ENCODE measurements at regions not wholly inside any gene's neighbourhood (a gene's known extent, or its start where the extent isn't known, plus 50 kb on each side); places are given as distances from the start of the nearest gene placed in this dataset.

DNA sequence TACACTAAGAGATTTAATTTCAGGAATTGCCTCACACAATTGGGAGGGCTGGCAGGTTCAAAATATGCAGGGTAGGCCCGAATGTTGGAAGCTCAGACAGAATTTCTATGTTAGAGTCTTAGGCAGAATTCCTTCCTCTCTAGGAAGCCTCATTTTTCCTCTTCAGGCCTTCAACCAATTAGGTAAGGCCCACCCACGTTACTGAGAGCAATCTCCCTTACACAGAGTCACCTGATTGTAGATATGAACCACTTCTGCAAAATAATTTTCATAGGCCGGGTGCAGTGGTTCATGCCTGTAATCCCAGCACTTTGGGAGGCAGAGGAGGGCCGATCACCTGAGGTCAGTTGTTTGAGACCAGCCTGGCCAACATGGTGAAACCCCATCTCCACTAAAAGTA, 50.2 kb upstream of the HIVEP1 start:
- peaks cover 0 to 1% (median 0%) of the 10 kb centered on the region in 3 donors for H3K9me3 ChIP-seq
- no peaks in the 10 kb centered on the region for H3K4me1 ChIP-seq
- no peak for DNase-seq
- no peak for TF ChIP-seq POLR2A (IDR thresholded peaks at IDR 0.05)
- TF ChIP-seq, protein P1, sequence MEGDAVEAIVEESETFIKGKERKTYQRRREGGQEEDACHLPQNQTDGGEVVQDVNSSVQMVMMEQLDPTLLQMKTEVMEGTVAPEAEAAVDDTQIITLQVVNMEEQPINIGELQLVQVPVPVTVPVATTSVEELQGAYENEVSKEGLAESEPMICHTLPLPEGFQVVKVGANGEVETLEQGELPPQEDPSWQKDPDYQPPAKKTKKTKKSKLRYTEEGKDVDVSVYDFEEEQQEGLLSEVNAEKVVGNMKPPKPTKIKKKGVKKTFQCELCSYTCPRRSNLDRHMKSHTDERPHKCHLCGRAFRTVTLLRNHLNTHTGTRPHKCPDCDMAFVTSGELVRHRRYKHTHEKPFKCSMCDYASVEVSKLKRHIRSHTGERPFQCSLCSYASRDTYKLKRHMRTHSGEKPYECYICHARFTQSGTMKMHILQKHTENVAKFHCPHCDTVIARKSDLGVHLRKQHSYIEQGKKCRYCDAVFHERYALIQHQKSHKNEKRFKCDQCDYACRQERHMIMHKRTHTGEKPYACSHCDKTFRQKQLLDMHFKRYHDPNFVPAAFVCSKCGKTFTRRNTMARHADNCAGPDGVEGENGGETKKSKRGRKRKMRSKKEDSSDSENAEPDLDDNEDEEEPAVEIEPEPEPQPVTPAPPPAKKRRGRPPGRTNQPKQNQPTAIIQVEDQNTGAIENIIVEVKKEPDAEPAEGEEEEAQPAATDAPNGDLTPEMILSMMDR (IDR thresholded peaks at IDR 0.05) = no peak
- intact Hi-C loops (cut with DNase I) = no loop called here
- H3K27ac ChIP-seq = no peak overlapping the region
- no peak overlapping the region for H3K4me3 ChIP-seq
- no peaks in the 10 kb centered on the region for H3K36me3 ChIP-seq
- H3K27me3 ChIP-seq = no peaks in the 10 kb centered on the region
- WGBS, 2 donors = 81 to 84% methylated on average over 4 of the region's 4 CpGs

DNA sequence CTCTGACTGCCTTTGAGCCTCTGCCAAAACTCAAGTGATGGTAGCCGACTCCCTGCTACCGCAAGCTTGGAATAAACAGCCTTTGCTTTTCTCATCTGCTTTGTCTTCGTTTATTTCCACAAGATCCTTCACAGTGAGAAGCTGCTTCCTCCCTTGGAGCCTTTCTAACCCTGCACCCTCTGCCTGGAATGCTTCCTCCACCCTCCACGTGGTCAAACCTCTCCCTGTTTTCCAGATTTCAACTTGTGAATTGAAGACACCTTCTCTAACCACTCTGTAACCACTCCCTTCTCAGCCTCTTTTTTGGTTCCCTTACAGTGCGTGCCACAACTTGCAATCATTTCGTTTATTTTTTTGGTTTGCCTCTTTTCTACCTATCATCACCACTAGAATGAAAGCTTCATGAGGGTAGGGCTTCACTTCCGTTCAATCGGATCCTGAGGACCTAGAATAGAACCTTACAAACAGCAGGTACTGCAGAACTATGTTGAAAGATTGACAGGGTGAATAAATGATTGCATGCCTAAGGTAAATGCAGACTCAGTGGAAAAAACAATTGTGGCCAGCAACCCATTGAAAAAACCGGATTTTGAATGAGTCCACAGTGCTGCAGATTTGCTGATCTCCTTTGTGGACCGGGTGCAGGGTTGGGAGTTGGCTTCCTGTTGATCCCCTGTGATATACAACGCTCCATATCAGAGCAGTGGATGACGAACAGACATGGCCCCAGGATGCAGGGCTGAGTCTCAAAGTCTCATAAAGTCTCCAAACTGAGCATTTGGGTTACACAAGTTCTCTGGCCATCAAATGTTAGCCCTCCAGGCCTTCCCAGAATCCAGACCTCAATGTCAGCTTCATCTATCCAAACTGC, 51.0 kb upstream of the HIVEP1 start:
- WGBS, 2 donors = 68 to 74% methylated on average over 12 of the region's 12 CpGs
- H3K27me3 ChIP-seq = no peaks in the 10 kb centered on the region
- intact Hi-C loops (cut with DNase I) = no loop called here

DNA sequence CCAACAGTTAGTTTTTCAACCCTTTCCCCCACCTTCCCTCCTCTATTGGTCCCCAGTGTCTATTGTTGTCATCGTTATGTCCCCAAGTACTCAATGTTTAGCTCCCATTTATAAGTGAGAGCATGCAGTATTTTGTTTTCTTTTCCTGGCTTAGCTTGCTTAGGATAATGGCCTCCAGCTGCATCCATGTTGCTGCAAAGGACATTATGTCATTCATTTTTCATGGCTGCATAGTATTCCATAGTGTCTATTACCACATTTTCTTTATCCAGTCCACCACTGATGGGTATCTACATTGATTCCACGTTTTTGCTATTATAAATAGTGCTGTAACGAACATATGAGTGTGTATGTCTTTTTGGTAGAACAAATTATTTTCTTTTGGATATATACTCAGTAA, 55.3 kb upstream of the HIVEP1 start:
- peaks cover 0 to 5% (median 0%) of the 10 kb centered on the region in 3 donors for H3K9me3 ChIP-seq
- H3K36me3 ChIP-seq = no peaks in the 10 kb centered on the region
- no peaks in the 10 kb centered on the region for H3K4me1 ChIP-seq
- H3K27me3 ChIP-seq = no peaks in the 10 kb centered on the region
- DNase-seq = no peak
- 67 to 70% methylated on average over 3 of the region's 3 CpGs for WGBS, 2 donors
- intact Hi-C loops (cut with DNase I) = no loop called here
- no peak overlapping the region for H3K27ac ChIP-seq
- no peak overlapping the region for H3K4me3 ChIP-seq
- TF ChIP-seq, protein P1 (IDR thresholded peaks at IDR 0.05) = no peak
- no peak for TF ChIP-seq POLR2A (IDR thresholded peaks at IDR 0.05)

More for the DNA sequence above, 51.0 kb upstream of the HIVEP1 start:
- TF ChIP-seq, protein P1 (IDR thresholded peaks at IDR 0.05) = no peak
- no peak for TF ChIP-seq POLR2A (IDR thresholded peaks at IDR 0.05)
- H3K36me3 ChIP-seq = no peaks in the 10 kb centered on the region
- no peak for DNase-seq
- no peak overlapping the region for H3K4me3 ChIP-seq
- H3K27ac ChIP-seq = no peak overlapping the region
- no peaks in the 10 kb centered on the region for H3K4me1 ChIP-seq
- peaks cover 0 to 5% (median 0%) of the 10 kb centered on the region in 3 donors for H3K9me3 ChIP-seq

GRCh38 chr6:11953641-11954040, 58.5 kb upstream of the HIVEP1 start:
- Histone ChIP-seq H3K27ac (no peak overlapping the region), H3K4me3 (no peak overlapping the region), H3K27me3 (no peaks in the 10 kb centered on the region), H3K36me3 (no peaks in the 10 kb centered on the region), H3K4me1 (peaks cover 0 to 19% (median 11%) of the 10 kb centered on the region in 3 donors), H3K9me3 (peaks cover 0 to 5% (median 0%) of the 10 kb centered on the region in 3 donors)
- intact Hi-C loops (cut with DNase I) = no loop called here
- WGBS, 2 donors = 64 to 80% methylated on average over 2 of the region's 2 CpGs
- no peak for DNase-seq
- TF ChIP-seq, protein P1 (IDR thresholded peaks at IDR 0.05) = no peak
- TF ChIP-seq POLR2A (IDR thresholded peaks at IDR 0.05) = no peak

DNA sequence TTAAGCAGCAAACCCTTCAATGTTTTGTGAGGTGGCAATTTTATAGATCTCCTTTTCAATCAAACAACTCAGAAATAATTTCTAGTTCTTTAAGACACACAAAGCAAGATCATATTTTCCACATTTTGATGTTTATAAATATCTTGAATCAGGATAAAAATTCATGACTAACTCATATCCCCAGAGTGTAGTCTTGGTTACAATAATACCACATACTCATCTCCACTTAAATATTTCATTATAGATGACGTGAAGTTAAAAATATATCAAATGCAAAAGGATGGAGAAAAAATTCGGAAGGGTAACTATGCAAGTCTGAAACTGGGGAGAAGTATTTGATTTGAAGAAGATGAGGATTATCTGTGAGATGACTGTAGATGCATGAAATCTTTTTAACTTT, 59.8 kb upstream of the HIVEP1 start:
- TF ChIP-seq, protein P1 (IDR thresholded peaks at IDR 0.05) = no peak
- TF ChIP-seq POLR2A (IDR thresholded peaks at IDR 0.05) = no peak
- no peak overlapping the region for H3K4me3 ChIP-seq
- intact Hi-C loops (cut with DNase I) = no loop called here
- WGBS, 2 donors = 85% methylated on average over 2 of the region's 2 CpGs
- peaks cover 0 to 19% (median 11%) of the 10 kb centered on the region in 3 donors for H3K4me1 ChIP-seq
- DNase-seq = no peak
- H3K27ac ChIP-seq = no peak overlapping the region
- no peaks in the 10 kb centered on the region for H3K36me3 ChIP-seq
- peaks cover 0 to 5% (median 0%) of the 10 kb centered on the region in 3 donors for H3K9me3 ChIP-seq
- no peaks in the 10 kb centered on the region for H3K27me3 ChIP-seq

Data from esophagus squamous epithelium (tissue), 5 donors.